ENCODE measurements at regions not wholly inside any gene's neighbourhood (a gene's known extent, or its start where the extent isn't known, plus 50 kb on each side); places are given as distances from the start of the nearest gene placed in this dataset.

- Mint-ChIP-seq H3K4me1 (peaks cover 9% of the 10 kb centered on the region), H3K4me3 (no peak overlapping the region), H3K27me3 (ENCODE audit: insufficient read depth, low read depth) (peaks cover 4% of the 10 kb centered on the region), H3K27ac (no peak overlapping the region), H3K9me3 (peaks cover 5% of the 10 kb centered on the region), H3K36me3 (no peaks in the 10 kb centered on the region)
- Histone ChIP-seq H4K20me1 (ENCODE audit: low read depth) (no peaks in the 10 kb centered on the region), H3K4me3 (no peak overlapping the region), H3K27ac (no peak overlapping the region), H3K4me2 (no peak overlapping the region), H2AFZ (replicated peaks) (no peak overlapping the region), H3K27me3 (no peaks in the 10 kb centered on the region), H3K36me3 (no peaks in the 10 kb centered on the region), H3K4me1 (no peaks in the 10 kb centered on the region), H3K9me3 (ENCODE audit: low read depth) (no peaks in the 10 kb centered on the region), H3K9ac (no peak overlapping the region), H3F3A (ENCODE audit: low read depth) (no peaks in the 10 kb centered on the region), H3K79me2 (ENCODE audit: low read depth) (no peaks in the 10 kb centered on the region)
- DNase-seq (ENCODE audit: low spot score) = no peak
- no peak for TF ChIP-seq EZH2 (IDR thresholded peaks at IDR 0.05)
- no peak for TF ChIP-seq EZH2phosphoT487 (IDR thresholded peaks at IDR 0.05)
- TF ChIP-seq CTCF (IDR thresholded peaks at IDR 0.05) = no peak
Observed at GRCh38 chr12:42892702-42893551, 303.4 kb upstream of the PRICKLE1 start.

- Histone ChIP-seq H3F3A (ENCODE audit: low read depth) (peaks cover 8% of the 10 kb centered on the region), H2AFZ (replicated peaks) (no peak overlapping the region), H3K9ac (no peak overlapping the region), H3K4me2 (no peak overlapping the region), H3K4me1 (peaks cover 14% of the 10 kb centered on the region), H3K79me2 (ENCODE audit: low read depth) (no peaks in the 10 kb centered on the region), H3K27me3 (no peaks in the 10 kb centered on the region), H3K27ac (no peak overlapping the region), H3K36me3 (no peaks in the 10 kb centered on the region), H3K4me3 (no peak overlapping the region), H4K20me1 (ENCODE audit: low read depth) (no peaks in the 10 kb centered on the region), H3K9me3 (ENCODE audit: low read depth) (no peaks in the 10 kb centered on the region)
- peaks cover 2% of the 10 kb centered on the region for H3K27me3 Mint-ChIP-seq (ENCODE audit: insufficient read depth, low read depth)
- no peak overlapping the region for H3K27ac Mint-ChIP-seq
- peaks cover 1% of the 10 kb centered on the region for H3K4me1 Mint-ChIP-seq
- H3K36me3 Mint-ChIP-seq = no peaks in the 10 kb centered on the region
- no peak for TF ChIP-seq EZH2 (IDR thresholded peaks at IDR 0.05)
- TF ChIP-seq EZH2phosphoT487 (IDR thresholded peaks at IDR 0.05) = no peak
- TF ChIP-seq CTCF (IDR thresholded peaks at IDR 0.05) = no peak
- no peak for DNase-seq (ENCODE audit: low spot score)
- H3K4me3 Mint-ChIP-seq = no peak overlapping the region
- H3K9me3 Mint-ChIP-seq = no peaks in the 10 kb centered on the region
Observed at GRCh38 chr12:42887657-42888056, 298.1 kb upstream of the PRICKLE1 start.

GRCh38 chr12:42886160-42886559 lies 296.6 kb upstream of the PRICKLE1 start:
- no peaks in the 10 kb centered on the region for H3K27me3 ChIP-seq
- H3K79me2 ChIP-seq (ENCODE audit: low read depth) = no peaks in the 10 kb centered on the region
- H3K4me2 ChIP-seq = no peak overlapping the region
- Mint-ChIP-seq H3K27ac (no peak overlapping the region), H3K27me3 (ENCODE audit: insufficient read depth, low read depth) (peaks cover 2% of the 10 kb centered on the region), H3K4me1 (no peaks in the 10 kb centered on the region), H3K36me3 (no peaks in the 10 kb centered on the region), H3K4me3 (no peak overlapping the region), H3K9me3 (peaks cover 1% of the 10 kb centered on the region)
- H3K36me3 ChIP-seq = no peaks in the 10 kb centered on the region
- H3K4me3 ChIP-seq = no peak overlapping the region
- no peak overlapping the region for H3K9ac ChIP-seq
- peaks cover 8% of the 10 kb centered on the region for H3F3A ChIP-seq (ENCODE audit: low read depth)
- H3K27ac ChIP-seq = peak overlapping the region; percentile 33
- no peaks in the 10 kb centered on the region for H3K9me3 ChIP-seq (ENCODE audit: low read depth)
- TF ChIP-seq EZH2phosphoT487 (IDR thresholded peaks at IDR 0.05) (no peak), CTCF (IDR thresholded peaks at IDR 0.05) (no peak), EZH2 (IDR thresholded peaks at IDR 0.05) (no peak)
- H3K4me1 ChIP-seq = peaks cover 14% of the 10 kb centered on the region
- DNase-seq (ENCODE audit: low spot score) = peak; percentile 10
- H4K20me1 ChIP-seq (ENCODE audit: low read depth) = no peaks in the 10 kb centered on the region
- H2AFZ ChIP-seq (replicated peaks) = no peak overlapping the region
